ENCODE measurements at regions not wholly inside any gene's neighbourhood (a gene's known extent, or its start where the extent isn't known, plus 50 kb on each side); places are given as distances from the start of the nearest gene placed in this dataset.

- TF ChIP-seq CTCF (conservative IDR thresholded peaks at IDR 0.05): no peak
Observed at GRCh38 chr1:81600363-81600762, 200.4 kb upstream of the ADGRL2 start.

GRCh38 chr1:81598623-81599022, 202.1 kb upstream of the ADGRL2 start:
- no peak overlapping the region for H3K27ac ChIP-seq
- TF ChIP-seq CTCF (conservative IDR thresholded peaks at IDR 0.05): no peak

More at GRCh38 chr1:81600363-81600762, 200.4 kb upstream of the ADGRL2 start:
- no peak overlapping the region for H3K27ac ChIP-seq

GRCh38 chr1:81597720-81598426, 202.9 kb upstream of the ADGRL2 start:
- H3K27ac ChIP-seq: no peak overlapping the region
- TF ChIP-seq CTCF (conservative IDR thresholded peaks at IDR 0.05): no peak

- no peak for TF ChIP-seq CTCF (conservative IDR thresholded peaks at IDR 0.05)
- no peak overlapping the region for H3K27ac ChIP-seq
Observed at GRCh38 chr1:81596341-81596740, 204.4 kb upstream of the ADGRL2 start.

- H3K27ac ChIP-seq: no peak overlapping the region
- TF ChIP-seq CTCF (conservative IDR thresholded peaks at IDR 0.05): no peak
Observed at GRCh38 chr1:81594206-81594605, 206.5 kb upstream of the ADGRL2 start.

- no peak for TF ChIP-seq CTCF (conservative IDR thresholded peaks at IDR 0.05)
- H3K27ac ChIP-seq: no peak overlapping the region
Observed at GRCh38 chr1:81592233-81592632, 208.5 kb upstream of the ADGRL2 start.

- TF ChIP-seq CTCF (conservative IDR thresholded peaks at IDR 0.05): no peak
- H3K27ac ChIP-seq: no peak overlapping the region
Observed at GRCh38 chr1:81590171-81590570, 210.6 kb upstream of the ADGRL2 start.
